B cell (primary cell): ENCODE measurements at regions not wholly inside any gene's neighbourhood (a gene's known extent, or its start where the extent isn't known, plus 50 kb on each side); places are given as distances from the start of the nearest gene placed in this dataset.

Source experiments
- EZH2 ChIP-seq: IDR thresholded peaks from 2 replicates; pipeline ENCODE4 v1.6.1; 2012; ENCODE audit warnings: borderline replicate concordance, low read depth, mild to moderate bottlenecking, moderate library complexity, low read length; ENCODE audit not compliant: insufficient read depth, poor library complexity, severe bottlenecking
- TF ChIP-seq, protein P1 (sequence below): fragments of 200-600 bp; IDR thresholded peaks from one replicate; pipeline ENCODE4 v1.8.0; 2022; ENCODE audit warnings: antibody characterized with exemption, mild to moderate bottlenecking

DNA sequence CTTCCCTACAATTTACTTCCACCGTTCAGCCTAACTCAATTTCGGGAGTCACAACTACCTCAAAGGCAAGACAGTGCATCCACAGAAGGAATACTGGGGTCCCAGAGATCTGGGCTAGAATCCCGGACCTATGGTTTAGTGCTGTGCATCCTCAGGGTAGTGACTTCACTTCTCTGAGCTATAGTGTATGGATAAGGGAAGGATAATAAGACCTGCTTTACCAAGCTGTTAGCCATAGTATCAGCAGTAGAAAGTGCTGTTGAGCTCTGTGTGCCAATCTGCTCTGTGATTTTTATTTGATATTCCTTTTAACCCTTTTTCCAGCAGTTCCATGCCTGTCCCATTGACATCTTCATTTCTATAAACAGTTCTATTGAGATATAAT is 1044.3 kb downstream of the BCL11B start:
- TF ChIP-seq, protein P1, sequence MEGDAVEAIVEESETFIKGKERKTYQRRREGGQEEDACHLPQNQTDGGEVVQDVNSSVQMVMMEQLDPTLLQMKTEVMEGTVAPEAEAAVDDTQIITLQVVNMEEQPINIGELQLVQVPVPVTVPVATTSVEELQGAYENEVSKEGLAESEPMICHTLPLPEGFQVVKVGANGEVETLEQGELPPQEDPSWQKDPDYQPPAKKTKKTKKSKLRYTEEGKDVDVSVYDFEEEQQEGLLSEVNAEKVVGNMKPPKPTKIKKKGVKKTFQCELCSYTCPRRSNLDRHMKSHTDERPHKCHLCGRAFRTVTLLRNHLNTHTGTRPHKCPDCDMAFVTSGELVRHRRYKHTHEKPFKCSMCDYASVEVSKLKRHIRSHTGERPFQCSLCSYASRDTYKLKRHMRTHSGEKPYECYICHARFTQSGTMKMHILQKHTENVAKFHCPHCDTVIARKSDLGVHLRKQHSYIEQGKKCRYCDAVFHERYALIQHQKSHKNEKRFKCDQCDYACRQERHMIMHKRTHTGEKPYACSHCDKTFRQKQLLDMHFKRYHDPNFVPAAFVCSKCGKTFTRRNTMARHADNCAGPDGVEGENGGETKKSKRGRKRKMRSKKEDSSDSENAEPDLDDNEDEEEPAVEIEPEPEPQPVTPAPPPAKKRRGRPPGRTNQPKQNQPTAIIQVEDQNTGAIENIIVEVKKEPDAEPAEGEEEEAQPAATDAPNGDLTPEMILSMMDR = no peak
- TF ChIP-seq EZH2 = no peak
